Omental fat pad (tissue), 3 donors: ENCODE measurements at regions not wholly inside any gene's neighbourhood (a gene's known extent, or its start where the extent isn't known, plus 50 kb on each side); places are given as distances from the start of the nearest gene placed in this dataset.

Experiments
- ATAC-seq: fragments of 150-250 bp; one replicate; pipeline ENCODE4 v1.9.1; 2016; ENCODE audit warnings: mild to moderate bottlenecking, moderate library complexity; ENCODE audit not compliant: low FRiP score
- DNase-seq: peaks from one replicate; pipeline ENCODE4 v3.0.0-alpha.2; 2019; ENCODE audit warnings: low spot score
- CTCF ChIP-seq, 3 donors: fragments of 450-650 bp; IDR thresholded peaks; one replicate each; pipeline ENCODE4 v1.5.1; 2016 to 2017; ENCODE audit warnings: antibody characterized with exemption in 3 of 3, mild to moderate bottlenecking in 3 of 3, moderate library complexity in 2 of 3

- ATAC-seq (no peak), DNase-seq (no peak)
- no peak for TF ChIP-seq CTCF (IDR thresholded peaks at IDR 0.05)
Observed at GRCh38 chr2:217065012-217065290, 205.1 kb upstream of the TNP1 start.

- no peak for TF ChIP-seq CTCF (IDR thresholded peaks at IDR 0.05)
- DNase-seq (no peak), ATAC-seq (peak; percentile 39)
Observed at GRCh38 chr2:217064234-217065011, 204.6 kb upstream of the TNP1 start.

GRCh38 chr2:217063238-217063755 lies 203.4 kb upstream of the TNP1 start:
- TF ChIP-seq CTCF (IDR thresholded peaks at IDR 0.05) = no peak
- ATAC-seq (no peak), DNase-seq (no peak)

GRCh38 chr2:217062768-217063167 lies 202.9 kb upstream of the TNP1 start:
- no peak for TF ChIP-seq CTCF (IDR thresholded peaks at IDR 0.05)
- DNase-seq (no peak), ATAC-seq (no peak)

GRCh38 chr2:217061916-217062505 lies 202.1 kb upstream of the TNP1 start:
- no peak for TF ChIP-seq CTCF (IDR thresholded peaks at IDR 0.05)
- DNase-seq (no peak), ATAC-seq (no peak)

GRCh38 chr2:217060951-217061547 lies 201.2 kb upstream of the TNP1 start:
- no peak for ATAC-seq
- no peak for DNase-seq
- no peak for TF ChIP-seq CTCF (IDR thresholded peaks at IDR 0.05)
